ENCODE measurements at regions not wholly inside any gene's neighbourhood (a gene's known extent, or its start where the extent isn't known, plus 50 kb on each side); places are given as distances from the start of the nearest gene placed in this dataset.

DNA sequence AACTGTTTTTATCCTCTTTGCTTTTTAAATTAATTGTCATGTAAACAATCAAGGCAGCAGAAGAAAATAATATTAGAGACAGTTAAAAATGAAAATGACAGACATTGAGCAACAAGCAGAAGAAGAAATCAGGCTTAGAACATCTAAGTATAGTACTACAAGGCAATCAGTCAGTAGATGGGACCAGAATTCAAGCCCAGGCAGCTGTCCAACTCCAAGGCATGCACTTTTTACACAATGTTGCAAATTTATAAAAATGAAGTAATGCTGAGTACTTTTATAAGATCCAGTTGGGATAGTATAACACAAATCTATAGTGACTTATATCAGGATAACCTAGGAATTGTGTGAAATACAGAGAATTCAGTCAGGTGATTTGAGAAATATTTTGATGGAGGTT, 2815.8 kb downstream of the PCDH9 start:
- TF ChIP-seq GATA3 (IDR thresholded peaks at IDR 0.05; ENCODE audit: low read depth, low read length) = no peak
- TF ChIP-seq GATA2 (IDR thresholded peaks at IDR 0.05; ENCODE audit: low read depth, low read length) = no peak

DNA sequence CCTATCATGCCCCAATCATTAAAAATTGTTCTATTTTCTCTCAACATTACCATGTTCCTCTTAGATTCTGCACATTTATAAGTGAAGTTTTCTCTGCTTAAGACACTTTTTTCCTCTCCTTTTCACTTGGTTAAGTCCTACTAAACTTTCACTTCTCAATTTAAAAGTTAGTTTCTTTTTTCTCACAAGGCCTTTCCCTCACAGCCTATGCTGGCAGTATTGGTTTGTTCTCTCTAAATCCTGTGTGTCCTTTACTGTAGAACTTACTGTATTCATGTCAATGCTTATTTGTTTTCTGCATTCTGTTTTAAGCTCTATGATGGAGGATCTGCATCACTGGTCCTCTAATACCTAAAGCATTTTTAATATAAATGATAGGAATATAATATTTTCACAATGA, 2816.6 kb downstream of the PCDH9 start:
- TF ChIP-seq GATA3 (IDR thresholded peaks at IDR 0.05; ENCODE audit: low read depth, low read length) (no peak), GATA2 (IDR thresholded peaks at IDR 0.05; ENCODE audit: low read depth, low read length) (no peak)

DNA sequence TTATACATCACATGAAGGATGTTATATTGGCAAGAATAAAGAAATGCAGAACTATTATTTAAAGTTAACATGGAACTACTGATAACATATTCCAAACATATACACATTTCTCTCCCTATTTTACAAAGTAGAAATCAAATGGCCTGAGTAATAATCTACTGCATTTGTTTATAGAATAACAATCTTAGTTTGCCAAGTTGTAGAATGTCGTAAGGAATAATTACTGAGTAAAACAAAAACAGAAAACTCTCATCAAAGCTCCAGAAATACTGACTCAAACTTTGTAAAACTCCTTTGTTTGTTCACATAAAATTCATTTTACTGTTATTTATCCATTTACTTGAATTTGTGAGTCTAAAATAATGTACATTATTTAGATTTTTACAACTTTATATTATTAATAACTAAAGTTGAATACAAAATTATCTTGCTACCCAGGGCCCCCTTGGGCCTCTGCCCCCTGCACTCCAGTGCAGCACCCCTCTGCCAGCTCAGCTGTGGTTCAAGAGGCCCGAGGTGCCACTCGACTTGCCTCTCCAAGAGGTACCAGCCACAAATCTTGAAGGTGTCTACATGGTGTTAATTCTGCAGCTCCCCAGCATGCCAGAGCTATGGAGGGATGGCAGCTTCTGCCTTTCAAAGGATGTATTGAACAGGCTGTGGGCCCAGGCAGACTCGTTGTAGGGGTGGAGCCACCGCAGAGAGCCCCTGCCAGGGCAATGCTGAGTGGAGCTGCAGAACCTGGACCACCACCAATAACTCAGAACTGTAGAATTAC, 2819.7 kb downstream of the PCDH9 start:
- TF ChIP-seq GATA3 (IDR thresholded peaks at IDR 0.05; ENCODE audit: low read depth, low read length) (no peak), GATA2 (IDR thresholded peaks at IDR 0.05; ENCODE audit: low read depth, low read length) (no peak)

DNA sequence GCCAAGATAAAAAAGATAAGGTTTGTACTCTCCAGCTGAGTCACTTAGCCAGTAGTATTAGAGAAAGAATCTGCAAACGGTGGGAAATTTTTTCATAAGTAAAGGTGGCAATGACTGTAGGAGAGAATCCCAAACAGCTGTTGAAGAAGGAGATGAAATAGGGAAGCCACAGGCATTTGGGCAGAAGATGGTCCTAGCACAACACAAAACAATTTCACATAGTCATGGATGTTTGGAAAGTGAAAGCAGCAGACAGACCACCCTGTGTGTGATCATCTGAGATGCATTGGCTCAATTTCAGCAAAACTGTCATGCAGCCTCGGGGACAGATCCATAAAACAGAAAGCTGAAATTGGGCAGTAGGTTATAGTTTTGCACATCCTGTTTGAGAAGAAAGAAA, 2832.4 kb downstream of the PCDH9 start:
- TF ChIP-seq GATA3 (IDR thresholded peaks at IDR 0.05; ENCODE audit: low read depth, low read length) = no peak
- TF ChIP-seq GATA2 (IDR thresholded peaks at IDR 0.05; ENCODE audit: low read depth, low read length) = no peak

DNA sequence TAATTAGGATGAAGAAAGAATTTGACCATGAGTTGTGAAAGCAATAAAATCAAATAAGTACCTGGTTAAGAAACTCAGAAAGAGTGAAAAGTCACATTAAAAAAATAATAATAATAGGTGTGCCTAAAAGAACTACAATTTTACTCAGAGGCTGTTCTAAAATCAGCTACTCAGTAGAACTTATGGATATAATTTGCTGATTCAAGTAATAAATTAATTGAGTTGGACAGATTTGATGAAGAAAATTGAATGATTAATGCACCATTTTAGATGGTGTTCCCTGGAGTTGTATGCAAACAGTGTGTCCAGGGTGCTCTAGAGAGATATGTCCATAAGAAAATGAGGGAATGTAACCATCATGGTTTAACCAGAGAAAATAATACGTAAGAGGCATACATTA, 2852.5 kb downstream of the PCDH9 start:
- TF ChIP-seq GATA3 (IDR thresholded peaks at IDR 0.05; ENCODE audit: low read depth, low read length) (no peak), GATA2 (IDR thresholded peaks at IDR 0.05; ENCODE audit: low read depth, low read length) (no peak)

DNA sequence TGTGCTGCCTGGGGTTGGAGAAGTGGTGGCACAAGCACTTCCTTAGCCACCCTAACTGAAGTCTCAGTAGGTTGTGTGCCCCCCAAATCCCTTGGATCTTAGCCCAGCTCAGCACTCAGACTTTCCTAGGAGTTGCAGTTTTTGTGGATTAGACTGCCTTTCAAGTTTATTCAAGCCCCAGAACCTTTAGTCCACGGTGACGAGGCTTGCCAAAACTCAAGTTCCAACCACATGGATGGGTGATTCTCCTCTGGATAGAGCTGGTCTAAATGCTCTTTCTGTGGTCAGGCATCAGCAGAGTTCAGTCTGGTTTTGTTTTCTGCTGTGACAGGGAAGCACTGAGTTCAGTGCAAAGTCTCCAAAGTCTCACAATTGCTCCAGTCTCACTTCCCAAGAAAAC, 2858.7 kb downstream of the PCDH9 start:
- TF ChIP-seq GATA3 (IDR thresholded peaks at IDR 0.05; ENCODE audit: low read depth, low read length) (no peak), GATA2 (IDR thresholded peaks at IDR 0.05; ENCODE audit: low read depth, low read length) (no peak)

DNA sequence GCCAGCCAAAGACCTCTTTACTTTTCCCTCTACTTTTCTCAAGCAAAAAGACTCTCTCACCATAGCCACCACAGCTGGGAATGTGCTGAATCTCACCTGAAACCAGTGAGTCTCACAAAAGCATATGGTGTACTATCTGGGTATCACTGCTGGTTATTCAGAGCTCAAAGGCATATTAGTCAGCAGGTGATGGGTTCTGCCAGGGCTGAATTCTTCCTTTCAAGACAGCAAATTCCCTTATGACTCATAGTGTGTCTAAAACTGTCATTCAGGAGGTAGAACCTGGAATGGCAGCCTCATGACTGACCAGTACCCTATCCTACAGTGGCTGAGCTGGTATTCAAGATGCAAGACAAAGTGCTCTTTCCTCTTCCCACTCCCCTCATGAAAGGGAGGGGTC, 2859.1 kb downstream of the PCDH9 start:
- TF ChIP-seq GATA2 (IDR thresholded peaks at IDR 0.05; ENCODE audit: low read depth, low read length) = no peak
- no peak for TF ChIP-seq GATA3 (IDR thresholded peaks at IDR 0.05; ENCODE audit: low read depth, low read length)

DNA sequence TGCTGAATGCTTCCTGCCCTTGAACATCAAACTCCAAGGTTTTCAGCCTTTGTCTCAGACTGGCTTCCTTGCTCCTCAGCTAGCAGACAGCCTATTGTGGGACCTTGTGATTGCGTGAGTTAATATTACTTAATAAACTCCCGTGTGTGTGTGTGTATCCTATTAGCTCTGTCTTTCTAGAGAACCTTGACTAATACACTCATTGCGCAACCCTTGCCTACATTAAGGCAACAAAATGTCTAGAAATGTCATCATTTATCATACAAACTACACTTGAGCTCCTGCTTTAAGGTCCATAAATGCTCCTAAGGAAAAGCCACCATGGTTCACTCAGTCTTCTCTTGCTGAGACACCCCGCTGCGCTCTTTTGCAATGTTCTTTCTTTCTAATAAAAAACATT, 2861.0 kb downstream of the PCDH9 start:
- no peak for TF ChIP-seq GATA3 (IDR thresholded peaks at IDR 0.05; ENCODE audit: low read depth, low read length)
- no peak for TF ChIP-seq GATA2 (IDR thresholded peaks at IDR 0.05; ENCODE audit: low read depth, low read length)

DNA sequence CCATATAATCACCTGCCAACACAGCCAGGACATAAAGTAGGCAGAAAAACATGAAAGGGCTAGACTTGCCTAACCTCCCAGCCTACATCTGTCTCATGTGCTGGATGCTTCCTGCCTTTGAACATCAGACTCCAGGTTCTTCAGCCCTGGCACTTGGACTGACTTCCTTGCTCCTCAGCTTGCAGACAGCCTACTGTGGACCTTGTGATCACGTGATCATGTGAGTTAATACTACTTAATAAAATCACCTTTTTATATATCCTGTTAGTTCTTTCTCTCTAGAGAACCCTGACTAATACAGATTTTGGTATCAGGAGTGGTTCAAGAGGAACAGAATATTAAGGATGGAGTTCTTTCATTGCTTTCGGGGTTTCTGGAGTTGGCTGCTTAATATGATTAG, 2867.6 kb downstream of the PCDH9 start:
- TF ChIP-seq GATA2 (IDR thresholded peaks at IDR 0.05; ENCODE audit: low read depth, low read length) = no peak
- TF ChIP-seq GATA3 (IDR thresholded peaks at IDR 0.05; ENCODE audit: low read depth, low read length) = no peak

DNA sequence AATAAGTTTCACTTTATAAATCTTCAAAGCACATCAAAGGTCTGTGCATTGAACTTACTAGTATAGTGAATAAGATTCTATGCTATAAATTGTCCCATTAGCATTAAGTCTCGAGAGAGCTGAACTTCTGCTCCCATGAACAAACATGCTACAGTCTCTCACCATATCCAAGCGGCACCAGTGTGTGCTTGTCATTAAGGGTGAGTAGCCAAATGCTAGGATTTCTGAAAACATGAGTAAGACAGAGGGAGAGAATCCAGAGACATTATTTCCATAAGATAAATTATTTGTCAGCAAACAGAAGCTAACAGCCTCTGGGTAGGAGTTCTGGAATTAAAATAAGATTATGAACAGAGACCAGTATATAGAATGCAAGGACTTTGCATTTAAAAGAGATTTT, 2882.5 kb downstream of the PCDH9 start:
- no peak for TF ChIP-seq GATA3 (IDR thresholded peaks at IDR 0.05; ENCODE audit: low read depth, low read length)
- TF ChIP-seq GATA2 (IDR thresholded peaks at IDR 0.05; ENCODE audit: low read depth, low read length) = no peak

DNA sequence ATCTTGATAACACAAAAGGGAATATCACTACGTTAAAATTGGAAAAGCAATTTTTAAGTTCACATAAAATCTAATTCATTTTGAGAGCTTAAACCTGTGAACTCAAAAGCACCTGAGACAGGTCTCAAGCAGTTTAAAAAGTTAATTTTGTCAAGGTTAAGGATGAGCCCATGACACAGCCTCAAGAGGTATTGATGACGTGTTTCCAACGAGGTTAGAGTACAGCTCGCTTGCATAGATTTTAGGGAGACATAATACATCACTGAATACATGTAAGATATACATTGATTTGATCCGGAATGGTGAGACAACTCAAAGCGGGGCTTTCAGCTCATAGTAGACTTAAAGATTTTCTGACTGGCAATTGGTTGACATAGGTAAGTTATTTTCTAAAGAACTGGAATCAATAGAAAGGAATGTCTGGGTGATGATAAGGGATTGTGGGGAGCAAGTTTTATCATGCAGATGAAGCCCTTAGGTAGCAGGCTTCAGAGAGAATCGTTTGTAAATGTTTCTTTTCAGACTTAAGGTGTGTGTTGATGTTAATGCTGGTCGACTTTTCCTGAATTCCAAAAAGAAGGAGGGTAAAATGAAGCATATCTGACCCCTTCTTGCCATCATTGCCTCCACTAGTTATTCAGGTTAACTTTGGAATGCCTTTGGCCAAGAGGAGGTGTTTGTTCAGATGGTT, 2890.6 kb downstream of the PCDH9 start:
- no peak for TF ChIP-seq GATA3 (IDR thresholded peaks at IDR 0.05; ENCODE audit: low read depth, low read length)
- no peak for TF ChIP-seq GATA2 (IDR thresholded peaks at IDR 0.05; ENCODE audit: low read depth, low read length)

DNA sequence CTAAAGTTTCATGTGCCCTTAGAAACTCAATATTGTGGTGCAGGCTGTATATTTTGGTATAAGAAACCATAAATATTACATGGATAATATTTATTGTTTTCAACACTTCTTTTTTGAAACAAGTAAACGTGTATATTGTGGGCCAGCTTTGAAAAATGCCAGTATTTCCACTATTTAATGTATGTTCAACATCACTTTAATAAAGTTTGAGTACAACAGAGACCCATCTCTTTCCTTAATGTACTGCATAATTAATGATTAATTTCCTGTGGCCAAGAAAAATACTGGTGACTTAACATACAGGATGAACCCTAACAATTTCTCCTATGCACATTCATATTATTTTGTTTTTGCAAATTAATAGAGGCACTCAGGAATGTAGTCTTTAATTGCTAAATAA, 2891.5 kb downstream of the PCDH9 start:
- no peak for TF ChIP-seq GATA2 (IDR thresholded peaks at IDR 0.05; ENCODE audit: low read depth, low read length)
- no peak for TF ChIP-seq GATA3 (IDR thresholded peaks at IDR 0.05; ENCODE audit: low read depth, low read length)

DNA sequence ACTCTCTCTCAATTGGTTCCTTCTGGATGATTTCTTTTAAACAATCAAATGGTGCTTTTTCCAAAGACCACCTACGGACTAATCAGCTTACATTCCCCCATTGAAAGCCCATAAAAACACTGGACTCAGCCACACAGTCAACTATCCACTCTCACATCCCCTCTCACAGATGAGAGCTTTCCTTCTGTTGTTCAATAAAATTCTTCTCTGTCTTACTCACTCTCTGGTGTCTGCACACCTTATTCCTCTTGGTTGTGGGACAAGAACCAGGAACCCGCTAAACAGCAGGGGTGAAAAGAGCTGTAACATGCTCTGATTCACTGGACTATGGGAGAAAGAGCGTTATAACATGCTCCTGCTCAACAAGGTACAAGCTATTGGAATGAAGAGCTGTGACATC, 2896.2 kb downstream of the PCDH9 start:
- TF ChIP-seq GATA3 (IDR thresholded peaks at IDR 0.05; ENCODE audit: low read depth, low read length) (no peak), GATA2 (IDR thresholded peaks at IDR 0.05; ENCODE audit: low read depth, low read length) (no peak)

DNA sequence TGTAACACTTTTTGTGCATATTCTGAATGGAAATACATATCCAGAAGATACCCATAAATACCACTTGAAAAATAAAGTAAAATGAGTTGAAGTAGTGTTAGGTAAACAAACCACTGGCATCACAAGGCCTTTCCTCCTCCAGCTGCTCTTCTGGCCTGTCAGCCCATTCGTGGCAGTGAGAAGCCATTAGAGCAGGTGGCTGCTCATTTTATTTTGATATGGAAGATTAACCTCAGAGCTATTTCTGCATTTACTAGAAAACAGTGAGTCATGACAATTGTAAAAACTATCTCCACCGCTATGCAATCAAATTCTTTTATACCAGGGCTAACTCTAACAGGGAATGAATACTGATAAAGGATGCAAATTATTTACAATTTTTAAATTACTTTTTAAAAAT, 2898.1 kb downstream of the PCDH9 start:
- TF ChIP-seq GATA3 (IDR thresholded peaks at IDR 0.05; ENCODE audit: low read depth, low read length) (no peak), GATA2 (IDR thresholded peaks at IDR 0.05; ENCODE audit: low read depth, low read length) (0 out of 2 replicates have a peak, but pooled peaks have one; percentile 13)

DNA sequence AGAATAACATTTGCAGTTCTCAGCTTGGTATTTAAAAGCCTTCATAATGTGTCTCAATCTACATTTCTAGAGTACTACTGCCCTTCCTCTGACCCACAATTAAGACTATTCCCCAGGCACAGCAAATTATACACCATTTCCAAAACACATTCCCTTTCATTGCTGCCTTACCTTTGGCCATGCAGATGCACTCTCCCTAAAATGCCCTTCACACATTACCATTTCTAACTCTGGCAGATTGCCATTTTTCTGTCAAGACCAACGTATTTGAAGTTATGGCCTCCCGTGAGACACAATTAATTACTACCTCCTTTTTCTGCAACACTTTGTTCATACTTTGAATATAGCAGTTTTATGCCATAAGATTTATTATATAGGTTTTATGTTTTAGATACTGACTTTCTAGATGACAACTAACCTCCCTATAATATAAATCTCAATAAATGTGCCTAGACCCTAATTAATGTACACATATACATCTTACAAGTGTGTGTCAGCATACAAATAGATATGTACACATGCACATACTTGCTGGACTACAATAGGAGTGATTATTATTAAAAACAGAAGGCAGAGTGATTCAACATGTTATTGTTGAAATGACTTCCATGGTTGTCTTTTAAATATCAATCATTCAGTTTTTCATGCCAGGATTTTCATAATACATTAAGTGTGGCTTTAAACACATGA, 2902.5 kb downstream of the PCDH9 start:
- TF ChIP-seq GATA3 (IDR thresholded peaks at IDR 0.05; ENCODE audit: low read depth, low read length) = no peak
- no peak for TF ChIP-seq GATA2 (IDR thresholded peaks at IDR 0.05; ENCODE audit: low read depth, low read length)
